ENCODE measurements at regions not wholly inside any gene's neighbourhood (a gene's known extent, or its start where the extent isn't known, plus 50 kb on each side); places are given as distances from the start of the nearest gene placed in this dataset.
"Not testable (repeated sequence)": the region's sequence is repeated elsewhere in the genome, so short reads cannot be mapped to it uniquely, and the experiment has no call there.

DNA sequence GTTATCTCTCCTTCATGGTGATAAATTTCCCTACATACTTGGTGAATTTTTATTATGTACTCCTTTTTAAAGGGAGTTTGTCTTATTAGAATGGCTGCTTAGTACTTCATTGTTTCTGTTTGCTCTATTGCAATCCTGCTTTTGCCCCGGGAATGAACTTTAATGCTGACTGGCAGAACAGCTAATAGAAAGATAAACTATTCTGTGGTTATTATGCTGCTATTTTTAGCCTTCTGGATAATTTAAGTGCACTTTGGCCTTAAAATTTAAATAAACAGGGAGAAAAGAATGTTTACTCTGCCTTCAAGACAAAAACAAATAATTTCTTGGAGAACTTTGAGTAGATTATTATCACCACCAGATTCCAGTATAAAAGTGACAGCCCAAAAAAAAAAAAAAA lies 413.8 kb upstream of the CCDC54 start:
- no peak overlapping the region for H3K4me3 ChIP-seq (ENCODE audit: low read depth, low read length)
- TF ChIP-seq, protein P1, sequence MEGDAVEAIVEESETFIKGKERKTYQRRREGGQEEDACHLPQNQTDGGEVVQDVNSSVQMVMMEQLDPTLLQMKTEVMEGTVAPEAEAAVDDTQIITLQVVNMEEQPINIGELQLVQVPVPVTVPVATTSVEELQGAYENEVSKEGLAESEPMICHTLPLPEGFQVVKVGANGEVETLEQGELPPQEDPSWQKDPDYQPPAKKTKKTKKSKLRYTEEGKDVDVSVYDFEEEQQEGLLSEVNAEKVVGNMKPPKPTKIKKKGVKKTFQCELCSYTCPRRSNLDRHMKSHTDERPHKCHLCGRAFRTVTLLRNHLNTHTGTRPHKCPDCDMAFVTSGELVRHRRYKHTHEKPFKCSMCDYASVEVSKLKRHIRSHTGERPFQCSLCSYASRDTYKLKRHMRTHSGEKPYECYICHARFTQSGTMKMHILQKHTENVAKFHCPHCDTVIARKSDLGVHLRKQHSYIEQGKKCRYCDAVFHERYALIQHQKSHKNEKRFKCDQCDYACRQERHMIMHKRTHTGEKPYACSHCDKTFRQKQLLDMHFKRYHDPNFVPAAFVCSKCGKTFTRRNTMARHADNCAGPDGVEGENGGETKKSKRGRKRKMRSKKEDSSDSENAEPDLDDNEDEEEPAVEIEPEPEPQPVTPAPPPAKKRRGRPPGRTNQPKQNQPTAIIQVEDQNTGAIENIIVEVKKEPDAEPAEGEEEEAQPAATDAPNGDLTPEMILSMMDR (IDR thresholded peaks at IDR 0.05; ENCODE audit: borderline replicate concordance, insufficient read depth, low read depth, low read length), result no peak

DNA sequence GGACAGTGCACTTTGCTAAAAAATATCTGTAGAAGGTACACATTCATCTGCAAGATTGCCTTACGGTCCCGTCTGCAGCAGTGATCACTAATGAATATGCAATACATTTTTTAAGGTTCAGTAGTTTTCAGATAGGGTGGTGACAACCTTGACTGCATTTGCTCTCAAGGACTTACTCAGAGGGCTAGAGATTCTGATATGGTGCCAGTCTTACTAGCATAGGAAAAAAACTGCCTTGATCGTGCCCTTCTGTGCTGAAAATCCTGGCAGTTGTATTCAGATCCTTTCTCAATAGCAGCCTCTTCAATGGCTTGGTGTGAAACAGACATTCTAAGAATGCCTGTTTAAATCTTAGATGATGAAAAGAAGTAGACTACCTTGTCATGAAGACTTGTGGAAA lies 411.9 kb upstream of the CCDC54 start:
- no peak overlapping the region for H3K4me3 ChIP-seq (ENCODE audit: low read depth, low read length)
- TF ChIP-seq, protein P1 (IDR thresholded peaks at IDR 0.05; ENCODE audit: borderline replicate concordance, insufficient read depth, low read depth, low read length), result no peak

DNA sequence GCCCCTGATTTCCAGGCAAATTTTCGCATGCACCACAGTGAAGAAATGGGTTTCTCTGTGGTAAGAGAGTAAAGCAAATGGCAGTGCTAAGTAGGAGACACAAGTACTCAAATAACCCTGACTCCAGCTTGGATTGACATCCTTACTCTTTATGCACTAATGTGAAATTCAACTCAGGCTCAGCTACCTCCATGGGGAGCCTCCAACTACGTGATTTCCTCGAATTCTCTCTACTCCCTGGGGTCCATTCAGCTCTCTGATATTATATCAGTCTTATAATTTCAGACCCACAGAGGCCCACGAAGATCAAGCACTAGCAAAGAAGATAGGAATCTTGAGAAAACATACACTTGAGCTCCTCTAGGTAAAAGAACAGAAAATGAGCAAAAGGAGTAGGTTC lies 407.6 kb upstream of the CCDC54 start:
- TF ChIP-seq, protein P1 (IDR thresholded peaks at IDR 0.05; ENCODE audit: borderline replicate concordance, insufficient read depth, low read depth, low read length), result no peak
- no peak overlapping the region for H3K4me3 ChIP-seq (ENCODE audit: low read depth, low read length)

DNA sequence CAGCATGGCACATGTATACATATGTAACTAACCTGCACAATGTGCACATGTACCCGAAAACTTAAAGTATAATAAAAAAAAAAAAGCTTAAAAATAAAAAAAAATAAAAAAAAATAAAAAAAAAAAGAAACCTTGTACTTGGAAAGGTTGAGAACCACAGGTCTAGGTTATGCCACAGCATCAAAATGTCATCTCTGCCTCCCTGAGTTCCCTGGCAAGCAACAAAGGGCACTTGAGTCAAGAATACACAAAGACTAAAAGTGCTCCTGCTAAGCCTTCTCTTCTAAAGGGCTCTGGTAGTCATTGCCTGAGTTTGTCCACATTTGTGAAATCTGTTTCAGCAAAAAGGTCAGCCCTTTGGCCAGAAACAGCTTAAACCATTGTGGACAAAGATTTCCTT lies 395.8 kb upstream of the CCDC54 start:
- TF ChIP-seq, protein P1 (IDR thresholded peaks at IDR 0.05; ENCODE audit: borderline replicate concordance, insufficient read depth, low read depth, low read length), result no peak
- no peak overlapping the region for H3K4me3 ChIP-seq (ENCODE audit: low read depth, low read length)

DNA sequence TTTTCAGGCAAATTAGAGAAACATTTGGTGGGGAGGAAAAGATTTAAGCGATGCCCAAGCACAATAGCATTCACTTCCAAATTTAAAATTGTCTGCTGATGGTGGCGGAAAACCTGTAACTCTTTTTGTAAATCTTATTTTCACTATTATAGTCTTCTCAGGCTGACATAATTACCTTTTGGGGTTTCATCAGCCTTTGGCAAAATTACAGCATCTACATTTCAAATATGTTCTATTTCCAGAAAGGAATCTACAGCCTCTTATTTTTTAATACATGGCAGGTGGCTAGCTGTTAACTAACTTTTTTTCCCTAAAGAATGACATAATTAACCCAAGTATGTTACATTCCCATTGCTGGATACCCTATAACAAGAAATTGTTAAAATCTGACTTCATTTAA lies 391.5 kb upstream of the CCDC54 start:
- H3K4me3 ChIP-seq (ENCODE audit: low read depth, low read length), result no peak overlapping the region
- TF ChIP-seq, protein P1 (IDR thresholded peaks at IDR 0.05; ENCODE audit: borderline replicate concordance, insufficient read depth, low read depth, low read length), result no peak

DNA sequence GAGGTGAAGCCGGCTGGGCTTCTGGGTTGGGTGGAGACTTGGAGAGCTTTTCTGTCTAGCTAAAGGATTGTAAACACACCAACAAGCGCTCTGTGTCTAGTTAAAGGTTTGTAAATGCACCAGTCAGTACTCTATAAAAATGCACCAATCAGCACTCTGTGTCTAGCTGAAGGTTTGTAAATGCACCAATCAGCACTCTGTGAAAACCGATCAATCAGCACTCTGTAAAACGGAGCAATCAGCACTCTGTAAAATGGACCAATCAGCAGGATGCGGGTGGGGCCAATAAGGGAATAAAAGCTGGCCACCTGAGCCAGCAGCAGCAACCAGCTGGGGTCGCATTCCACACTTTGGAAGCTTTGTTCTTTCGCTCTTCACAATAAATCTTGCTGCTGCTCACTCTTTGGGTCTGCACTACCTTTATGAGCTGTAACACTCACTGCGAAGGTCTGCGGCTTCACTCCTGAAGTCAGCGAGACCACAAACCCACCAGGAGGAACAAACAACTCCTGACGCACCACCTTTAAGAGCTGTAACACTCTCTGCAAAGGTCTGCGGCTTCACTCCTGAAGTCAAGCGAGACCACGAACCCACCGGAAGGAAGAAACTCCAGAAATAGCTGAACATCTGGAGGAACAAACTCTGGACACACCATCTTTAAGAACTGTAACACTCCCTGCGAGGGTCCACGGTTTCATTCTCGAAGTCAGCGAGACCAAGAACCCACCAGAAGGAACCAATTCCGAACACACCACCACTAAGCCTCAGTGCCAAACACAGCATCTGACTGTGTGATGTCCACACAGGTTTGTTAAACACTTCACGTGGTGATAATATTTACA lies 378.2 kb upstream of the CCDC54 start:
- H3K4me3 ChIP-seq (ENCODE audit: low read depth, low read length), result not testable (repeated sequence)

DNA sequence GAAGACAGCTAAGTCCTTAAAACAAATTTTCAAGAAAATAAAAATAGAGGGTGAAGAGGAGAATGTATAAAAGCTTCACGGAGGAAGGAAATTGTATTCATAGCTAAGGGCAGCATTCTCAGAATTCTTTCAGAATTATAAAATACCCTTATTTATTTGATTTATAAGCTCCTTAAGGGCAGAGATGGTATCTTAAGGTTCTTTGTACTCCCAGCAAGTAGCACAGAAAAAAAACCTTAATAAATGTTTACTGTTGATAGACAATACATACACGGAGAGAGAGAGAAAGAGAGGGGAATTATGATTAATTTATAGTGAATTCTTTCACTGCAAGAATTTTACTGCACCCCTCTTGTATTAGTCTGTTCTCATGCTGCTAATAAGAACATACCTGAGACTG lies 375.6 kb upstream of the CCDC54 start:
- TF ChIP-seq, protein P1 (IDR thresholded peaks at IDR 0.05; ENCODE audit: borderline replicate concordance, insufficient read depth, low read depth, low read length), result no peak
- H3K4me3 ChIP-seq (ENCODE audit: low read depth, low read length), result no peak overlapping the region

DNA sequence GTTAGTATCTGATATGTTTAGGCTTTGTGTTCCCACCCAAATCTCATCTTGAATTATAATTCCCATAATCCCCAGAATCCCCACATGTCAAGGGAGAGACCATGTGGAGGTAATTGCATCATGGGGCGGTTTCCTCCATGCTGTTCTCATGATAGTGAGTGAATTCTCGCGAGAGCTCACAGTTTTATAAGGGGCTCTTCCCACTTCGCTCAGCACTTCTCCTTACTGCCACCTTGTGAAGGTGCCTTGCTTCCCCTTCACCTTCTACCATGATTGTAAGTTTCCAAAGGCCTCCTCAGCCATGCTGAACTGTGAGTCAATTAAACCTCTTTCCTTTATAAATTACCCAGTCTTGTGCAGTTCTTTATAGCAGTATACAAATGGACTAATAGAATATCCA lies 371.9 kb upstream of the CCDC54 start:
- H3K4me3 ChIP-seq (ENCODE audit: low read depth, low read length), result not testable (repeated sequence)
